CD4-positive, alpha-beta T cell treated with Interleukin-17A for 4 hours (primary cell): ENCODE measurements at regions not wholly inside any gene's neighbourhood (a gene's known extent, or its start where the extent isn't known, plus 50 kb on each side); places are given as distances from the start of the nearest gene placed in this dataset.
"Not testable (repeated sequence)": the region's sequence is repeated elsewhere in the genome, so short reads cannot be mapped to it uniquely, and the experiment has no call there.

Experiments used
- DNase-seq: peaks from one replicate; pipeline ENCODE4 v3.0.0-alpha.2; 2020; ENCODE audit warnings: mixed read lengths

GRCh38 chr11:42777776-42778175 is 534.0 kb upstream of the API5 start:
- DNase-seq = no peak

DNA sequence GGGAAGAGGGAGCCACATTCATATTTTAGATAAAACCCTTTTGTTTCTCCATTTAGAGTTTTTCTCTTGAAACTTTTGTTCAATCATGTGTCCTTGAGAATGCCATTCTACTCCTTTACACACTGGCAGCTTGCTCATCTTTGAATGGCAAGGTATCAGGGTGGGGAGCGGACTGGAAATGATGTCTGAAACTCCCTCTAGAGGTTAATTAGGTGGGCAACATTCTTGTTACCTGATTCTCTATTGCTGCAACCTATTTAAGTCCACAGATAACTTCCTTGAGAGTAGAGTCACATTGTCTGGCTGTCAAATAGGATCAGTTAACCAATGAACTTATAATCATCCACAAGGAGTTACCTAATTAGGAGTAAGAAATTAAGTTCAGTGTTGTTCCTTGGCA is 533.6 kb upstream of the API5 start:
- DNase-seq = no peak

GRCh38 chr11:42779555-42779954 is 532.2 kb upstream of the API5 start:
- DNase-seq = no peak

DNA sequence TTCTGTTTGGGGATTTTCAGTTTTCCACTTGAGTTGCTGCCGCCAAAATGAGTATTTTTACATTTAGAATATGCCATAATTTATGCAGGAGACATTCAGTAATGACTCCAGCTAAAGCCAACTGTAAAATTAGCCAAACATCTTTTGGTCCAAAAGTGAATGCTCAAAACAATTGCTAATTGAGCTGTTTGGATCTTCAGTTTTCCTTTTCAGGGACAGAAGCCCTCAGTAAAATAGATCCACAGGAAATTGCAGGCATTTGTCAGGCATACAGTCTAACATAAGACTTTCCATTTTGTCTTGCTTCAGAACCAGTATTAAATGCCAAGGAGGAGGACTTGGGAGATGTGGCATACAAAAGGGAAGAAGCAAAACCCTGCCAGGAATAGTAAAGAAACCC is 524.8 kb upstream of the API5 start:
- no peak for DNase-seq

DNA sequence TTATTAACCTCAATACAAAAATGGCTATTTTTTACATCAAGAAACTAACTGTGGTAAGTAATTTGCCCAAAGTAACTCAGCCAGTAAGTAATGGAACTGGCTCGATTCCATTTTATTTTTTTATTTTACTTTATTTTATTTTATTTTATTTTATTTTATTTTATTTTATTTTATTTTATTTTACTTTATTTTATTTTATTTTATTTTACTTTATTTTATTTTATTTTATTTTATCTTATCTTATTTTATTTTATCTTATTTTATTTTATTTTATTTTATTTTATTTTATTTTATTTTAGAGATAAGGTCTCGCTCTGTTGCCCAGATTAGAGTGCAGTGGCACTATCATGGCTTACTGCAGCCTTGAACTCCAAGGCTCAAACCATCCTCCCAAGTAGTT is 516.3 kb upstream of the API5 start:
- DNase-seq = not testable (repeated sequence)

- DNase-seq = no peak
Observed at GRCh38 chr11:42800041-42800440, 511.8 kb upstream of the API5 start.

- no peak for DNase-seq
Observed at GRCh38 chr11:42802201-42802899, 509.4 kb upstream of the API5 start.

DNA sequence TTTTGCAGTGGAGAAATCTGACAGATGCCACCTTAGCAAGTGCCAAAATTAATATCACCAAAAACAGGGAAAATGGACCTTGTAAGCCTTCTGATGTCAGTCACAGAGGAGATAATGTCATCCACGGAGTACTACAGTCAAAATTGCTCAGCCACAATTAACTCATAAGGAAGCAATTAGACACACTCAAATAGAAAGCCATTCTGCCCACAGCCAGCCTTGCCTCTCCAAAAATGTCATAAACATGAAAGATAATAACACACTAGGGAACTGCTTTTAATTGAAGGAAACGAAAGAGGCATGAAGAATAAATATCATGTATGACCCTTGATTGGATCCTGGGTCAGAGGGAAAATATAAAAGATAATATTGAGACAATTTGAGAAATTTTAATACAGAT is 505.6 kb upstream of the API5 start:
- no peak for DNase-seq

GRCh38 chr11:42812361-42812760 is 499.4 kb upstream of the API5 start:
- DNase-seq = no peak

GRCh38 chr11:42812960-42813359 is 498.8 kb upstream of the API5 start:
- no peak for DNase-seq

GRCh38 chr11:42816471-42816870 is 495.3 kb upstream of the API5 start:
- DNase-seq = no peak

DNA sequence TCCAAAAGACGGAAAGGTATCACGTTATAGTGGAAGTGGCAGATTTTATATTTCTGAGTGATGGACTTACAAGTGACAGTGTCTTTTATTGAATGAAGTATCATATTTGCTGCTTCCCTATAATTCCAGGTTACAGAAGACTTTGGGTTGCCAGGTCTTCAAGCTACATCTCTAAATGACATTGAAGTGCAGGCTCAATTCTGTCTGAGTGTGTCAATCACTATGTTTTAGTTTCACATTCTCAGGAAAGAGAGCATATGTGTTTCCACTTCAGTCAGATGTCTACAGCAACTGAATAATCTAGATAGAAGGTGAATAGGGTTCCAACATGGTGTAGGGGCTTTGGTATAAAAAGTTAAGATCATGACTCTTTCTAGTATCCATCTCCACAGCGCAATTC is 492.7 kb upstream of the API5 start:
- DNase-seq = no peak

- not testable (repeated sequence) for DNase-seq
Observed at GRCh38 chr11:42822188-42822587, 489.6 kb upstream of the API5 start.

DNA sequence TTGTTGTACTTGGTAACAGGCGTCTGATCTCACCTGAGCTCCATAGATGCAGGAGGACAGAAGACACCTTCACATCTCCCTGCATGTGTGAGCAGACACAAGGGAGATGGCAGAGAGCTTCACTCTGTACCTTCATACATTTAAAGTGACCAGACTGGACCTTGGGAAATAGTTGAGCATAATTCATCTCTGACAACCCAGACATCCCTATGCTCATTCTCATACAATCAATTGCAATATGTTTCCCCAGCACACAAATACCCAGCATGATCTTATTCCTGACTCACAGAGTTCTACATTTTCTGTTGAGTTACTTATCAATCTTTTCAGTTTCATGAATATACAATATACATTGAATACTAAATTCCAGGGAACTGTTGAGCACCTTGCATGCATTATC is 488.2 kb upstream of the API5 start:
- DNase-seq = no peak

DNA sequence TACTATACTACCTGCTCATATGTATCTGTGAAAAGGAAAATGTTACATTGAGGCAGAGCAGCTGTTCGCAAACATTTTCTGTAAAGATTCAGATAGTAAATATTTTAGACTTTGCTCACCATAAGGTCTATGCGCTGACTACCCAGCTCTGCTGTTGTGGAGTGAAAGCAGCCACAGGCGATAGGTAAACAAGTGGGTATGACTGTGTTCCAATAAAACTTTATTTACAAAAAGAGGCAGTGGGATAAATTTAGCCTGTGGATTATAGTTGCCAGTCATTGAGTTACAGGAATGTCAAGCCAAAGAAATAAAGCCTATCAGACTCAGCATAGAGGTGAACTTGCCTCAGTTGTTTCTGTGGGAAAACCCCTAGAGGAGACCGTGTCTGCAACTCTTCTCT is 487.7 kb upstream of the API5 start:
- DNase-seq = no peak

- no peak for DNase-seq
Observed at GRCh38 chr11:42825598-42825997, 486.2 kb upstream of the API5 start.

- no peak for DNase-seq
Observed at GRCh38 chr11:42827845-42828244, 484.0 kb upstream of the API5 start.

DNA sequence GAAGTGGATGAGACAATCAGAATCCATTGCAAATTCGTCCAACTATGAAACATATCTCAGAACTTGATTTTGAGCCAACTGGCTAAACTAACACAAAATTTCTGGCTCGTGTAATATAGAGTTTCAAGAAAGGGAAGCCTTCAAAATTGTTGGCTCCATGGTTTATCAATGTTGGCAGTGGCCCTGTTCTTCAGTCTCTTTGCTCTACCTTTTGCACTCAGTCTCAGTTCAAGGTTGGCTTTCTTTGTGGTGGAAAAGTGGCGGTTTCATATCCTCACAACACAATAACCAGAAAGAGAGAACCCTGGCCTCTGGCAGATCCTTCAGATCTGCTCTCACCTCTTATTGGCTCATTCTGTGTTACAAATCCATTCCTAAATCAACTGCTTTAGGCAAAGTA is 473.8 kb upstream of the API5 start:
- no peak for DNase-seq

GRCh38 chr11:42840176-42840829 is 471.5 kb upstream of the API5 start:
- DNase-seq = no peak

DNA sequence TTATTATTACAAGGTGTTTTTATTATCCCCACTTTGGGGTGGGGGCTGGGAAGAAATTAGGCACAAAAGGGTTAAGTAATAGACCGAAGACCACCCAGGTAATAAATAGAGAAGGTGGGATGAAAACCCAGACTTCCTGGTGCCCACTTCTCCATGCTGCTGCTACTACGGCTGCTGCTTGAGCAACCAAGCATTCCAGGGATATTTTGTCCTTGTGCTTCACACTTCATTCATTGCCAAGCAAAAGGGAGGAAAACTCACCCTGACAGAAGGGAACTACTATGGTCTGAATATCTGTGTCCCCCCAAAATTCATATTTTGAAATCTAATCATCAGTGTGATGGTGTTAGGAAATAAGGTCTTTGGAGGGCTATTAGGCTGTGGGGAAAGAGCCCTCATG is 470.9 kb upstream of the API5 start:
- no peak for DNase-seq

GRCh38 chr11:42841556-42841955 is 470.2 kb upstream of the API5 start:
- DNase-seq = no peak

- no peak for DNase-seq
Observed at GRCh38 chr11:42849362-42849761, 462.4 kb upstream of the API5 start.

- DNase-seq = no peak
Observed at GRCh38 chr11:42857344-42857743, 454.5 kb upstream of the API5 start.

GRCh38 chr11:42870480-42870879 is 441.3 kb upstream of the API5 start:
- no peak for DNase-seq
